Activated T-helper 17 cell treated with anti-CD3 and anti-CD28 coated beads, Interleukin-2, amount 50 U/mL, for 72 hours (primary cell): ENCODE measurements at regions not wholly inside any gene's neighbourhood (a gene's known extent, or its start where the extent isn't known, plus 50 kb on each side); places are given as distances from the start of the nearest gene placed in this dataset.
"Not testable (repeated sequence)": the region's sequence is repeated elsewhere in the genome, so short reads cannot be mapped to it uniquely, and the experiment has no call there.

Experiments
- ATAC-seq: fragments of 150-1000 bp; cut with Tn5 transposase; replicated peaks from 2 replicates; pipeline ENCODE4 v1.10.0; 2021; ENCODE audit warnings: mild to moderate bottlenecking, moderate library complexity
- H3K27ac Mint-ChIP-seq: one replicate; pipeline ENCODE4 v1.8.0; 2022; ENCODE audit warnings: mixed read lengths
- H3K27me3 Mint-ChIP-seq: one replicate; pipeline ENCODE4 v1.8.0; 2022; ENCODE audit warnings: mixed read lengths
- H3K36me3 Mint-ChIP-seq: one replicate; pipeline ENCODE4 v1.8.0; 2022; ENCODE audit warnings: low read depth, mild to moderate bottlenecking, mixed read lengths
- H3K4me1 Mint-ChIP-seq: one replicate; pipeline ENCODE4 v1.8.0; 2022; ENCODE audit warnings: mixed read lengths
- H3K4me3 Mint-ChIP-seq: one replicate; pipeline ENCODE4 v1.8.0; 2022; ENCODE audit warnings: mild to moderate bottlenecking, mixed read lengths
- H3K9me3 Mint-ChIP-seq: one replicate; pipeline ENCODE4 v1.8.0; 2022; ENCODE audit warnings: mixed read lengths

- ATAC-seq, result no peak
- H3K27ac Mint-ChIP-seq, result no peak overlapping the region
- no peaks in the 10 kb centered on the region for H3K36me3 Mint-ChIP-seq
- no peak overlapping the region for H3K4me3 Mint-ChIP-seq
- no peaks in the 10 kb centered on the region for H3K4me1 Mint-ChIP-seq
- H3K9me3 Mint-ChIP-seq, result no peaks in the 10 kb centered on the region
- H3K27me3 Mint-ChIP-seq, result no peaks in the 10 kb centered on the region
Measured at GRCh38 chrX:66961665-66962064, 322.8 kb upstream of the EDA2R start.

GRCh38 chrX:66931713-66932112 lies 292.8 kb upstream of the EDA2R start:
- H3K4me1 Mint-ChIP-seq, result no peaks in the 10 kb centered on the region
- no peak overlapping the region for H3K27ac Mint-ChIP-seq
- no peaks in the 10 kb centered on the region for H3K36me3 Mint-ChIP-seq
- no peak overlapping the region for H3K4me3 Mint-ChIP-seq
- no peaks in the 10 kb centered on the region for H3K9me3 Mint-ChIP-seq
- no peak for ATAC-seq
- no peaks in the 10 kb centered on the region for H3K27me3 Mint-ChIP-seq

- not testable (repeated sequence) for H3K27me3 Mint-ChIP-seq, H3K4me1 Mint-ChIP-seq, H3K9me3 Mint-ChIP-seq, H3K27ac Mint-ChIP-seq, H3K36me3 Mint-ChIP-seq, H3K4me3 Mint-ChIP-seq, ATAC-seq
Measured at GRCh38 chrX:66930516-66930915, 291.6 kb upstream of the EDA2R start.

- H3K4me3 Mint-ChIP-seq, result no peak overlapping the region
- no peaks in the 10 kb centered on the region for H3K9me3 Mint-ChIP-seq
- H3K27me3 Mint-ChIP-seq, result no peaks in the 10 kb centered on the region
- H3K27ac Mint-ChIP-seq, result no peak overlapping the region
- H3K36me3 Mint-ChIP-seq, result no peaks in the 10 kb centered on the region
- no peaks in the 10 kb centered on the region for H3K4me1 Mint-ChIP-seq
- ATAC-seq, result no peak
Measured at GRCh38 chrX:66920296-66920695, 281.4 kb upstream of the EDA2R start.

GRCh38 chrX:66919280-66919832 lies 280.5 kb upstream of the EDA2R start:
- no peaks in the 10 kb centered on the region for H3K36me3 Mint-ChIP-seq
- no peak for ATAC-seq
- H3K27ac Mint-ChIP-seq, result no peak overlapping the region
- no peaks in the 10 kb centered on the region for H3K9me3 Mint-ChIP-seq
- H3K4me3 Mint-ChIP-seq, result no peak overlapping the region
- no peaks in the 10 kb centered on the region for H3K4me1 Mint-ChIP-seq
- H3K27me3 Mint-ChIP-seq, result peaks cover 3% of the 10 kb centered on the region

GRCh38 chrX:66918511-66918910 lies 279.6 kb upstream of the EDA2R start:
- Mint-ChIP-seq H3K4me3 (no peak overlapping the region), H3K27ac (no peak overlapping the region), H3K4me1 (no peaks in the 10 kb centered on the region), H3K9me3 (no peaks in the 10 kb centered on the region), H3K27me3 (peaks cover 3% of the 10 kb centered on the region), H3K36me3 (no peaks in the 10 kb centered on the region)
- ATAC-seq, result no peak

GRCh38 chrX:66915893-66916292 lies 277.0 kb upstream of the EDA2R start:
- Mint-ChIP-seq H3K4me3 (no peak overlapping the region), H3K27ac (no peak overlapping the region), H3K9me3 (no peaks in the 10 kb centered on the region), H3K27me3 (peaks cover 3% of the 10 kb centered on the region), H3K4me1 (no peaks in the 10 kb centered on the region), H3K36me3 (no peaks in the 10 kb centered on the region)
- no peak for ATAC-seq

GRCh38 chrX:66914080-66914479 lies 275.2 kb upstream of the EDA2R start:
- H3K27me3 Mint-ChIP-seq, result peaks cover 3% of the 10 kb centered on the region
- H3K36me3 Mint-ChIP-seq, result no peaks in the 10 kb centered on the region
- ATAC-seq, result no peak
- no peak overlapping the region for H3K27ac Mint-ChIP-seq
- H3K4me1 Mint-ChIP-seq, result no peaks in the 10 kb centered on the region
- no peak overlapping the region for H3K4me3 Mint-ChIP-seq
- H3K9me3 Mint-ChIP-seq, result no peaks in the 10 kb centered on the region

- H3K36me3 Mint-ChIP-seq, result no peaks in the 10 kb centered on the region
- H3K27me3 Mint-ChIP-seq, result peaks cover 3% of the 10 kb centered on the region
- no peaks in the 10 kb centered on the region for H3K4me1 Mint-ChIP-seq
- H3K4me3 Mint-ChIP-seq, result no peak overlapping the region
- H3K27ac Mint-ChIP-seq, result no peak overlapping the region
- no peak for ATAC-seq
- no peaks in the 10 kb centered on the region for H3K9me3 Mint-ChIP-seq
Measured at GRCh38 chrX:66912417-66912816, 273.5 kb upstream of the EDA2R start.

- no peaks in the 10 kb centered on the region for H3K9me3 Mint-ChIP-seq
- no peaks in the 10 kb centered on the region for H3K36me3 Mint-ChIP-seq
- no peaks in the 10 kb centered on the region for H3K4me1 Mint-ChIP-seq
- H3K27me3 Mint-ChIP-seq, result no peaks in the 10 kb centered on the region
- no peak overlapping the region for H3K27ac Mint-ChIP-seq
- no peak overlapping the region for H3K4me3 Mint-ChIP-seq
- no peak for ATAC-seq
Measured at GRCh38 chrX:66902081-66902480, 263.2 kb upstream of the EDA2R start.

GRCh38 chrX:66900886-66901285 lies 262.0 kb upstream of the EDA2R start:
- Mint-ChIP-seq H3K4me3 (no peak overlapping the region), H3K27ac (no peak overlapping the region), H3K9me3 (no peaks in the 10 kb centered on the region), H3K36me3 (no peaks in the 10 kb centered on the region), H3K4me1 (no peaks in the 10 kb centered on the region), H3K27me3 (no peaks in the 10 kb centered on the region)
- ATAC-seq, result no peak

- ATAC-seq, result no peak
- Mint-ChIP-seq H3K27ac (no peak overlapping the region), H3K4me3 (no peak overlapping the region), H3K4me1 (no peaks in the 10 kb centered on the region), H3K27me3 (no peaks in the 10 kb centered on the region), H3K36me3 (no peaks in the 10 kb centered on the region), H3K9me3 (no peaks in the 10 kb centered on the region)
Measured at GRCh38 chrX:66892004-66892403, 253.1 kb upstream of the EDA2R start.

- no peaks in the 10 kb centered on the region for H3K9me3 Mint-ChIP-seq
- ATAC-seq, result no peak
- H3K4me3 Mint-ChIP-seq, result no peak overlapping the region
- H3K4me1 Mint-ChIP-seq, result no peaks in the 10 kb centered on the region
- H3K27ac Mint-ChIP-seq, result no peak overlapping the region
- no peaks in the 10 kb centered on the region for H3K27me3 Mint-ChIP-seq
- no peaks in the 10 kb centered on the region for H3K36me3 Mint-ChIP-seq
Measured at GRCh38 chrX:66889418-66889817, 250.5 kb upstream of the EDA2R start.

- Mint-ChIP-seq H3K9me3 (no peaks in the 10 kb centered on the region), H3K4me3 (no peak overlapping the region), H3K36me3 (no peaks in the 10 kb centered on the region), H3K27ac (no peak overlapping the region), H3K27me3 (no peaks in the 10 kb centered on the region), H3K4me1 (no peaks in the 10 kb centered on the region)
- no peak for ATAC-seq
Measured at GRCh38 chrX:66882101-66882500, 243.2 kb upstream of the EDA2R start.

GRCh38 chrX:66876776-66877175 lies 237.9 kb upstream of the EDA2R start:
- Mint-ChIP-seq H3K4me1 (no peaks in the 10 kb centered on the region), H3K36me3 (no peaks in the 10 kb centered on the region), H3K27me3 (no peaks in the 10 kb centered on the region), H3K9me3 (no peaks in the 10 kb centered on the region), H3K4me3 (no peak overlapping the region), H3K27ac (no peak overlapping the region)
- ATAC-seq, result no peak

GRCh38 chrX:66872771-66873170 lies 233.9 kb upstream of the EDA2R start:
- Mint-ChIP-seq H3K9me3 (no peaks in the 10 kb centered on the region), H3K27ac (no peak overlapping the region), H3K4me1 (no peaks in the 10 kb centered on the region), H3K4me3 (no peak overlapping the region), H3K27me3 (no peaks in the 10 kb centered on the region), H3K36me3 (no peaks in the 10 kb centered on the region)
- ATAC-seq, result no peak
